ENCODE measurements at regions not wholly inside any gene's neighbourhood (a gene's known extent, or its start where the extent isn't known, plus 50 kb on each side); places are given as distances from the start of the nearest gene placed in this dataset.
A peak's percentile ranks its signal among the peaks of the same experiment; 100 is the strongest.

DNA sequence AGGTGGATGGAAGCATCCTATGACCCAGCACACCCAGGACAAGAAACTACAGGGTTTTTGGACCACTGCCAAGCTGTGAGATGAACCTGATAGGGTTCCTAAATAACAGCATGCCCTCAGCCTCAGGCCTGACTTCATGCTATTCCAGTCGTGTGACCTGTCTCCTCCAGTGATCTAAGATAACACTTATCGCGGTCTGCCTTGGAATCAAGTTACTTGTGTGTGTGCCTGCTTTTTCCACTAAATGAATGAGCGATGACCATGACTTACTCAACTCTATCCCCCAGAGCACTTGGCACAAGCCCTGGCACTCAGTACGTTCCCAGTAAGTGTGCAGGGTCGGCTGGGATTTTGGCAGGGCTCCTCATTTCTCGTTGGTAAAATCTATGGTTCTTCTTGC lies 172.7 kb upstream of the TP63 start (continued):
- TF ChIP-seq, protein P1, sequence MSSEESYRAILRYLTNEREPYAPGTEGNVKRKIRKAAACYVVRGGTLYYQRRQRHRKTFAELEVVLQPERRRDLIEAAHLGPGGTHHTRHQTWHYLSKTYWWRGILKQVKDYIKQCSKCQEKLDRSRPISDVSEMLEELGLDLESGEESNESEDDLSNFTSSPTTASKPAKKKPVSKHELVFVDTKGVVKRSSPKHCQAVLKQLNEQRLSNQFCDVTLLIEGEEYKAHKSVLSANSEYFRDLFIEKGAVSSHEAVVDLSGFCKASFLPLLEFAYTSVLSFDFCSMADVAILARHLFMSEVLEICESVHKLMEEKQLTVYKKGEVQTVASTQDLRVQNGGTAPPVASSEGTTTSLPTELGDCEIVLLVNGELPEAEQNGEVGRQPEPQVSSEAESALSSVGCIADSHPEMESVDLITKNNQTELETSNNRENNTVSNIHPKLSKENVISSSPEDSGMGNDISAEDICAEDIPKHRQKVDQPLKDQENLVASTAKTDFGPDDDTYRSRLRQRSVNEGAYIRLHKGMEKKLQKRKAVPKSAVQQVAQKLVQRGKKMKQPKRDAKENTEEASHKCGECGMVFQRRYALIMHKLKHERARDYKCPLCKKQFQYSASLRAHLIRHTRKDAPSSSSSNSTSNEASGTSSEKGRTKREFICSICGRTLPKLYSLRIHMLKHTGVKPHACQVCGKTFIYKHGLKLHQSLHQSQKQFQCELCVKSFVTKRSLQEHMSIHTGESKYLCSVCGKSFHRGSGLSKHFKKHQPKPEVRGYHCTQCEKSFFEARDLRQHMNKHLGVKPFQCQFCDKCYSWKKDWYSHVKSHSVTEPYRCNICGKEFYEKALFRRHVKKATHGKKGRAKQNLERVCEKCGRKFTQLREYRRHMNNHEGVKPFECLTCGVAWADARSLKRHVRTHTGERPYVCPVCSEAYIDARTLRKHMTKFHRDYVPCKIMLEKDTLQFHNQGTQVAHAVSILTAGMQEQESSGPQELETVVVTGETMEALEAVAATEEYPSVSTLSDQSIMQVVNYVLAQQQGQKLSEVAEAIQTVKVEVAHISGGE (tag by site-specific recombination; conservative IDR thresholded peaks at IDR 0.05; ENCODE audit: low read depth): no peak
- peak; percentile 25; the same call in 1 of the 2 replicates for TF ChIP-seq ZNF335 (tag by site-specific recombination; conservative IDR thresholded peaks at IDR 0.05)
- TF ChIP-seq ZNF555 (tag by site-specific recombination; conservative IDR thresholded peaks at IDR 0.05): no peak
- no peak for TF ChIP-seq ZNF544 (tag by site-specific recombination; IDR thresholded peaks at IDR 0.05)
- peak; percentile 93 for TF ChIP-seq TRIM28 (IDR thresholded peaks at IDR 0.05; ENCODE audit: borderline replicate concordance, low read length)
- TF ChIP-seq ZSCAN23 (tag by site-specific recombination; IDR thresholded peaks at IDR 0.05): no peak
- no peak for TF ChIP-seq ZNF239 (tag by site-specific recombination; IDR thresholded peaks at IDR 0.05)
- no peak for TF ChIP-seq ZNF140 (tag by site-specific recombination; IDR thresholded peaks at IDR 0.05)
- TF ChIP-seq ZNF223 (tag by site-specific recombination; IDR thresholded peaks at IDR 0.05): no peak
- TF ChIP-seq GFI1B (tag by site-specific recombination; IDR thresholded peaks at IDR 0.05): peak; percentile 71; the same call in 1 of the 2 replicates
- no peak for TF ChIP-seq ZBTB48 (tag by site-specific recombination; IDR thresholded peaks at IDR 0.05)
- TF ChIP-seq SALL2 (tag by site-specific recombination; IDR thresholded peaks at IDR 0.05; ENCODE audit: borderline replicate concordance): no peak
- no peak for TF ChIP-seq KLF16 (tag by site-specific recombination; IDR thresholded peaks at IDR 0.05)
- TF ChIP-seq ZNF626 (tag by site-specific recombination; IDR thresholded peaks at IDR 0.05): no peak
- peak; percentile 91 for TF ChIP-seq ZNF24 (tag by site-specific recombination; IDR thresholded peaks at IDR 0.05)
- TF ChIP-seq ZNF530 (tag by site-specific recombination; IDR thresholded peaks at IDR 0.05; ENCODE audit: low read depth): no peak
- TF ChIP-seq ZNF830 (tag by site-specific recombination; IDR thresholded peaks at IDR 0.05; ENCODE audit: low read depth): no peak
- TF ChIP-seq ZBTB17 (tag by site-specific recombination; IDR thresholded peaks at IDR 0.05): peak; percentile 92
- no peak for TF ChIP-seq BCL11B (tag by site-specific recombination; IDR thresholded peaks at IDR 0.05; ENCODE audit: low read depth)
- TF ChIP-seq, protein P2, sequence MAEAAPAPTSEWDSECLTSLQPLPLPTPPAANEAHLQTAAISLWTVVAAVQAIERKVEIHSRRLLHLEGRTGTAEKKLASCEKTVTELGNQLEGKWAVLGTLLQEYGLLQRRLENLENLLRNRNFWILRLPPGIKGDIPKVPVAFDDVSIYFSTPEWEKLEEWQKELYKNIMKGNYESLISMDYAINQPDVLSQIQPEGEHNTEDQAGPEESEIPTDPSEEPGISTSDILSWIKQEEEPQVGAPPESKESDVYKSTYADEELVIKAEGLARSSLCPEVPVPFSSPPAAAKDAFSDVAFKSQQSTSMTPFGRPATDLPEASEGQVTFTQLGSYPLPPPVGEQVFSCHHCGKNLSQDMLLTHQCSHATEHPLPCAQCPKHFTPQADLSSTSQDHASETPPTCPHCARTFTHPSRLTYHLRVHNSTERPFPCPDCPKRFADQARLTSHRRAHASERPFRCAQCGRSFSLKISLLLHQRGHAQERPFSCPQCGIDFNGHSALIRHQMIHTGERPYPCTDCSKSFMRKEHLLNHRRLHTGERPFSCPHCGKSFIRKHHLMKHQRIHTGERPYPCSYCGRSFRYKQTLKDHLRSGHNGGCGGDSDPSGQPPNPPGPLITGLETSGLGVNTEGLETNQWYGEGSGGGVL (tag by site-specific recombination; IDR thresholded peaks at IDR 0.05): no peak
- TF ChIP-seq ZNF473 (tag by site-specific recombination; IDR thresholded peaks at IDR 0.05): no peak
- TF ChIP-seq HOXD13 (CRISPR knock-in tag; IDR thresholded peaks at IDR 0.05; ENCODE audit: borderline replicate concordance): no peak
- TF ChIP-seq GLI2 (tag by site-specific recombination; IDR thresholded peaks at IDR 0.05; ENCODE audit: borderline replicate concordance, low read depth): peak; percentile 91
- TF ChIP-seq ZNF664 (tag by site-specific recombination; IDR thresholded peaks at IDR 0.05): peak; percentile 63; the same call in 1 of the 2 replicates
- no peak; the same call in 1 of the 2 replicates for TF ChIP-seq ZNF76 (tag by site-specific recombination; IDR thresholded peaks at IDR 0.05; ENCODE audit: borderline replicate concordance, low read depth)
- peak; percentile 46 for TF ChIP-seq ZNF341 (tag by site-specific recombination; IDR thresholded peaks at IDR 0.05; ENCODE audit: low read depth)
- TF ChIP-seq, protein P3, sequence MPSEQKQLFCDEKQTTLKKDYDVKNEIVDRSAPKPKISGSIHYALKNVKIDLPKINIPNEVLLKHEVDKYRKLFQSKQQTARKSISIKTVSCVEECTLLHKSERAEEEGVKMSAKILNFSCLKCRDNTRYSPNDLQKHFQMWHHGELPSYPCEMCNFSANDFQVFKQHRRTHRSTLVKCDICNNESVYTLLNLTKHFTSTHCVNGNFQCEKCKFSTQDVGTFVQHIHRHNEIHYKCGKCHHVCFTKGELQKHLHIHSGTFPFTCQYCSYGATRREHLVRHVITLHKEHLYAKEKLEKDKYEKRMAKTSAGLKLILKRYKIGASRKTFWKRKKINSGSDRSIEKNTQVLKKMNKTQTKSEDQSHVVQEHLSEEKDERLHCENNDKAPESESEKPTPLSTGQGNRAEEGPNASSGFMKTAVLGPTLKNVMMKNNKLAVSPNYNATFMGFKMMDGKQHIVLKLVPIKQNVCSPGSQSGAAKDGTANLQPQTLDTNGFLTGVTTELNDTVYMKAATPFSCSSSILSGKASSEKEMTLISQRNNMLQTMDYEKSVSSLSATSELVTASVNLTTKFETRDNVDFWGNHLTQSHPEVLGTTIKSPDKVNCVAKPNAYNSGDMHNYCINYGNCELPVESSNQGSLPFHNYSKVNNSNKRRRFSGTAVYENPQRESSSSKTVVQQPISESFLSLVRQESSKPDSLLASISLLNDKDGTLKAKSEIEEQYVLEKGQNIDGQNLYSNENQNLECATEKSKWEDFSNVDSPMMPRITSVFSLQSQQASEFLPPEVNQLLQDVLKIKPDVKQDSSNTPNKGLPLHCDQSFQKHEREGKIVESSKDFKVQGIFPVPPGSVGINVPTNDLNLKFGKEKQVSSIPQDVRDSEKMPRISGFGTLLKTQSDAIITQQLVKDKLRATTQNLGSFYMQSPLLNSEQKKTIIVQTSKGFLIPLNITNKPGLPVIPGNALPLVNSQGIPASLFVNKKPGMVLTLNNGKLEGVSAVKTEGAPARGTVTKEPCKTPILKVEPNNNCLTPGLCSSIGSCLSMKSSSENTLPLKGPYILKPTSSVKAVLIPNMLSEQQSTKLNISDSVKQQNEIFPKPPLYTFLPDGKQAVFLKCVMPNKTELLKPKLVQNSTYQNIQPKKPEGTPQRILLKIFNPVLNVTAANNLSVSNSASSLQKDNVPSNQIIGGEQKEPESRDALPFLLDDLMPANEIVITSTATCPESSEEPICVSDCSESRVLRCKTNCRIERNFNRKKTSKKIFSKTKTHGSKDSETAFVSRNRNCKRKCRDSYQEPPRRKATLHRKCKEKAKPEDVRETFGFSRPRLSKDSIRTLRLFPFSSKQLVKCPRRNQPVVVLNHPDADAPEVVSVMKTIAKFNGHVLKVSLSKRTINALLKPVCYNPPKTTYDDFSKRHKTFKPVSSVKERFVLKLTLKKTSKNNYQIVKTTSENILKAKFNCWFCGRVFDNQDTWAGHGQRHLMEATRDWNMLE (tag by site-specific recombination; conservative IDR thresholded peaks at IDR 0.05; ENCODE audit: low read depth): peak; percentile 19; the same call in 1 of the 2 replicates
- TF ChIP-seq, protein P4, sequence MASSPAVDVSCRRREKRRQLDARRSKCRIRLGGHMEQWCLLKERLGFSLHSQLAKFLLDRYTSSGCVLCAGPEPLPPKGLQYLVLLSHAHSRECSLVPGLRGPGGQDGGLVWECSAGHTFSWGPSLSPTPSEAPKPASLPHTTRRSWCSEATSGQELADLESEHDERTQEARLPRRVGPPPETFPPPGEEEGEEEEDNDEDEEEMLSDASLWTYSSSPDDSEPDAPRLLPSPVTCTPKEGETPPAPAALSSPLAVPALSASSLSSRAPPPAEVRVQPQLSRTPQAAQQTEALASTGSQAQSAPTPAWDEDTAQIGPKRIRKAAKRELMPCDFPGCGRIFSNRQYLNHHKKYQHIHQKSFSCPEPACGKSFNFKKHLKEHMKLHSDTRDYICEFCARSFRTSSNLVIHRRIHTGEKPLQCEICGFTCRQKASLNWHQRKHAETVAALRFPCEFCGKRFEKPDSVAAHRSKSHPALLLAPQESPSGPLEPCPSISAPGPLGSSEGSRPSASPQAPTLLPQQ (tag by site-specific recombination; IDR thresholded peaks at IDR 0.05): peak; percentile 83
- TF ChIP-seq ZSCAN30 (tag by site-specific recombination; IDR thresholded peaks at IDR 0.05): peak; percentile 80
- TF ChIP-seq ZNF596 (tag by site-specific recombination; IDR thresholded peaks at IDR 0.05): no peak

Data from HEK293 (cell line).